Mesenchymal stem cell (in vitro differentiated cells and primary cell): ENCODE measurements at regions not wholly inside any gene's neighbourhood (a gene's known extent, or its start where the extent isn't known, plus 50 kb on each side); places are given as distances from the start of the nearest gene placed in this dataset.

ENCODE experiments used
- DNase-seq: peaks from one replicate; pipeline ENCODE4 v3.0.0-alpha.2; 2013
- H2AFZ ChIP-seq: one replicate; pipeline ENCODE4 v1.6.1; 2013; ENCODE audit warnings: low read depth, mild to moderate bottlenecking, control low read depth, inconsistent platforms, low read length, moderate library complexity
- H2AK5ac ChIP-seq: 2 replicates; pipeline ENCODE4 v1.6.1; 2013; ENCODE audit warnings: low read length, moderate library complexity, mild to moderate bottlenecking, inconsistent platforms; ENCODE audit not compliant: severe bottlenecking
- H2BK120ac ChIP-seq: one replicate; pipeline ENCODE4 v1.6.1; 2013; ENCODE audit warnings: low read depth, mild to moderate bottlenecking, inconsistent platforms, low read length, moderate library complexity
- H2BK12ac ChIP-seq, 2 experiments: one replicate each; pipeline ENCODE4 v1.6.1; 2013; ENCODE audit warnings: inconsistent platforms in 2 of 2, low read length in 2 of 2, mild to moderate bottlenecking in 2 of 2, moderate library complexity in 2 of 2, control low read depth in 1 of 2
- H2BK15ac ChIP-seq: one replicate; pipeline ENCODE4 v1.6.1; 2013; ENCODE audit warnings: mild to moderate bottlenecking, low read depth, inconsistent platforms; ENCODE audit not compliant: poor library complexity, severe bottlenecking
- H2BK5ac ChIP-seq: 2 replicates; pipeline ENCODE4 v1.6.1; 2013; ENCODE audit warnings: low read depth, mild to moderate bottlenecking, low read length, control low read depth, inconsistent platforms; ENCODE audit not compliant: poor library complexity, severe bottlenecking
- H3K14ac ChIP-seq, 2 experiments: one replicate each; pipeline ENCODE4 v1.6.1; 2013; ENCODE audit warnings: inconsistent platforms in 2 of 2, low read length in 2 of 2, control low read depth in 1 of 2, mild to moderate bottlenecking in 1 of 2, moderate library complexity in 1 of 2
- H3K18ac ChIP-seq, 2 experiments: one replicate each; pipeline ENCODE4 v1.6.1; 2013; ENCODE audit warnings: inconsistent platforms in 2 of 2, low read length in 2 of 2, control low read depth in 1 of 2, low read depth in 1 of 2, mild to moderate bottlenecking in 1 of 2
- H3K23ac ChIP-seq, 2 experiments: one replicate each; pipeline ENCODE4 v1.6.1; 2013; ENCODE audit warnings: inconsistent platforms in 2 of 2, low read length in 2 of 2, mild to moderate bottlenecking in 2 of 2, moderate library complexity in 2 of 2, control low read depth in 1 of 2
- H3K27ac ChIP-seq: 2 replicates; pipeline ENCODE4 v1.5.1; 2013; ENCODE audit warnings: mild to moderate bottlenecking, moderate library complexity, low read length, control low read depth, inconsistent platforms; ENCODE audit not compliant: poor library complexity, severe bottlenecking
- H3K27me3 ChIP-seq, 2 experiments: 2 replicates each; pipeline versions ENCODE4 v1.6.1 to v1.7.0; 2013; ENCODE audit warnings: low read length in 2 of 2, mild to moderate bottlenecking in 2 of 2, moderate library complexity in 2 of 2, control low read depth in 1 of 2, inconsistent platforms in 1 of 2; ENCODE audit not compliant: control insufficient read depth in 1 of 2, insufficient read depth in 1 of 2
- H3K36me3 ChIP-seq, 2 experiments: 2 replicates each; pipeline versions ENCODE4 v1.6.1 to v1.7.0; 2013; ENCODE audit warnings: low read length in 2 of 2, control low read depth in 1 of 2, inconsistent platforms in 1 of 2, low read depth in 1 of 2, mild to moderate bottlenecking in 1 of 2; ENCODE audit not compliant: insufficient read depth in 2 of 2, control insufficient read depth in 1 of 2
- H3K4ac ChIP-seq, 2 experiments: one replicate each; pipeline ENCODE4 v1.6.1; 2013; ENCODE audit warnings: inconsistent platforms in 2 of 2, low read length in 2 of 2, mild to moderate bottlenecking in 2 of 2, moderate library complexity in 2 of 2, control low read depth in 1 of 2, low read depth in 1 of 2
- H3K4me1 ChIP-seq: 2 replicates; pipeline ENCODE4 v1.6.1; 2013; ENCODE audit warnings: low read depth, low read length, control low read depth; ENCODE audit not compliant: control insufficient read depth, insufficient read depth
- H3K4me2 ChIP-seq: 2 replicates; pipeline ENCODE4 v1.6.1; 2013; ENCODE audit warnings: low read length, mild to moderate bottlenecking, inconsistent platforms; ENCODE audit not compliant: poor library complexity, severe bottlenecking
- H3K4me3 ChIP-seq, 2 experiments: 2 replicates each; pipeline versions ENCODE4 v1.5.1 to v1.7.0; 2013; ENCODE audit warnings: low read length in 2 of 2, mild to moderate bottlenecking in 2 of 2, control low read depth in 1 of 2, low read depth in 1 of 2; ENCODE audit not compliant: insufficient read depth in 1 of 2
- H3K79me1 ChIP-seq: replicated peaks from 2 replicates; pipeline ENCODE4 v1.6.1; 2013; ENCODE audit warnings: mild to moderate bottlenecking, control low read depth, low read length, inconsistent platforms; ENCODE audit not compliant: poor library complexity, severe bottlenecking
- H3K9ac ChIP-seq: 2 replicates; pipeline ENCODE4 v1.7.0; 2013; ENCODE audit warnings: mild to moderate bottlenecking, low read length, moderate library complexity
- H3K9me3 ChIP-seq: 2 replicates; pipeline ENCODE4 v1.7.0; 2013; ENCODE audit warnings: mild to moderate bottlenecking, low read length; ENCODE audit not compliant: control insufficient read depth
- H4K8ac ChIP-seq: one replicate; pipeline ENCODE4 v1.6.1; 2013; ENCODE audit warnings: inconsistent platforms, mild to moderate bottlenecking, low read length, moderate library complexity
- H4K91ac ChIP-seq: one replicate; pipeline ENCODE4 v1.6.1; 2013; ENCODE audit warnings: mild to moderate bottlenecking, low read length, inconsistent platforms
- WGBS: methylation state at CpG from one replicate; pipeline ENCODE4 v1.1.7; 2013; ENCODE audit warnings: mixed read lengths; 5-methylcytosine and 5-hydroxymethylcytosine counted together

- Histone ChIP-seq H3K36me3 (no peaks in the 10 kb centered on the region), H3K27me3 (no peaks in the 10 kb centered on the region), H2BK5ac (no peak overlapping the region), H2AK5ac (no peak overlapping the region), H4K91ac (no peak overlapping the region), H2BK12ac (peak overlapping the region; percentile 10 to 63), H3K9me3 (no peaks in the 10 kb centered on the region), H3K9ac (no peak overlapping the region), H3K4me3 (no peak overlapping the region), H3K23ac (no peak overlapping the region), H3K4ac (no peak overlapping the region), H4K8ac (no peak overlapping the region), H3K18ac (no peak overlapping the region), H3K14ac (no peak overlapping the region), H2BK120ac (no peak overlapping the region), H3K4me2 (no peak overlapping the region), H2AFZ (no peak overlapping the region), H2BK15ac (no peak overlapping the region), H3K4me1 (no peaks in the 10 kb centered on the region), H3K27ac (no peak overlapping the region), H3K79me1 (no peaks in the 10 kb centered on the region)
- DNase-seq: peak; percentile 93
- 79% methylated on average over 5 of the region's 6 CpGs for WGBS
These were observed 320.6 kb upstream of the TBX3 start for GRCh38 chr12:115004470-115005146.

GRCh38 chr12:115002434-115002833, 318.5 kb upstream of the TBX3 start:
- Histone ChIP-seq H3K9ac (no peak overlapping the region), H3K36me3 (no peaks in the 10 kb centered on the region), H2AK5ac (no peak overlapping the region), H3K79me1 (no peaks in the 10 kb centered on the region), H4K91ac (no peak overlapping the region), H3K4ac (no peak overlapping the region), H4K8ac (no peak overlapping the region), H2BK120ac (no peak overlapping the region), H3K27me3 (no peaks in the 10 kb centered on the region), H3K4me3 (no peak overlapping the region), H3K23ac (no peak overlapping the region), H2BK5ac (no peak overlapping the region), H3K4me1 (no peaks in the 10 kb centered on the region), H2BK12ac (peak overlapping the region in 1 of 2 experiments; percentile 7), H2BK15ac (peak overlapping the region; percentile 16), H3K27ac (no peak overlapping the region), H3K9me3 (peaks cover under 1% of the 10 kb centered on the region), H3K14ac (peak overlapping the region in 1 of 2 experiments; percentile 6), H3K4me2 (no peak overlapping the region), H2AFZ (no peak overlapping the region), H3K18ac (peak overlapping the region in 1 of 2 experiments; percentile 1)
- WGBS: 46% methylated on average over 9 of the region's 11 CpGs
- DNase-seq: no peak

- Histone ChIP-seq H3K27me3 (no peaks in the 10 kb centered on the region), H3K9ac (no peak overlapping the region), H4K8ac (no peak overlapping the region), H3K79me1 (no peaks in the 10 kb centered on the region), H4K91ac (no peak overlapping the region), H3K36me3 (no peaks in the 10 kb centered on the region), H3K14ac (no peak overlapping the region), H3K9me3 (peaks cover 6% of the 10 kb centered on the region), H3K4ac (no peak overlapping the region), H3K18ac (peak overlapping the region in 1 of 2 experiments; percentile 28), H3K4me3 (no peak overlapping the region), H2AFZ (no peak overlapping the region), H2BK15ac (no peak overlapping the region), H3K27ac (no peak overlapping the region), H3K4me2 (no peak overlapping the region), H2BK12ac (no peak overlapping the region), H2AK5ac (no peak overlapping the region), H2BK5ac (no peak overlapping the region), H3K4me1 (no peaks in the 10 kb centered on the region), H2BK120ac (no peak overlapping the region), H3K23ac (no peak overlapping the region)
- WGBS: 92% methylated on average over 9 of the region's 9 CpGs
- no peak for DNase-seq
These were observed 317.7 kb upstream of the TBX3 start for GRCh38 chr12:115001571-115002180.

GRCh38 chr12:115000038-115000437, 316.1 kb upstream of the TBX3 start:
- Histone ChIP-seq H3K23ac (no peak overlapping the region), H3K79me1 (no peaks in the 10 kb centered on the region), H3K36me3 (no peaks in the 10 kb centered on the region), H4K91ac (no peak overlapping the region), H4K8ac (no peak overlapping the region), H2AK5ac (no peak overlapping the region), H2BK12ac (no peak overlapping the region), H3K4ac (no peak overlapping the region), H3K9ac (no peak overlapping the region), H3K14ac (no peak overlapping the region), H3K4me3 (no peak overlapping the region), H3K9me3 (peaks cover 21% of the 10 kb centered on the region), H3K4me2 (no peak overlapping the region), H3K18ac (no peak overlapping the region), H3K4me1 (no peaks in the 10 kb centered on the region), H2AFZ (no peak overlapping the region), H2BK5ac (no peak overlapping the region), H2BK120ac (no peak overlapping the region), H3K27ac (no peak overlapping the region), H3K27me3 (no peaks in the 10 kb centered on the region), H2BK15ac (no peak overlapping the region)
- DNase-seq: peak; percentile 32
- 63% methylated on average over 3 of the region's 4 CpGs for WGBS
